HUES48 (cell line): ENCODE measurements at regions not wholly inside any gene's neighbourhood (a gene's known extent, or its start where the extent isn't known, plus 50 kb on each side); places are given as distances from the start of the nearest gene placed in this dataset.

Experiments used
- H3K27ac ChIP-seq: one replicate; pipeline ENCODE4 v1.7.0; 2013; ENCODE audit warnings: low read depth, low read length, inconsistent platforms
- H3K27me3 ChIP-seq: 2 replicates; pipeline ENCODE4 v1.6.1; 2013; ENCODE audit warnings: mild to moderate bottlenecking, low read length; ENCODE audit not compliant: control insufficient read depth, insufficient read depth
- H3K36me3 ChIP-seq: 2 replicates; pipeline ENCODE4 v1.6.1; 2013; ENCODE audit warnings: low read length; ENCODE audit not compliant: control insufficient read depth, insufficient read depth
- H3K4me1 ChIP-seq: 2 replicates; pipeline ENCODE4 v1.6.1; 2013; ENCODE audit warnings: mild to moderate bottlenecking, low read length; ENCODE audit not compliant: control insufficient read depth, insufficient read depth
- H3K4me3 ChIP-seq: 2 replicates; pipeline ENCODE4 v1.5.1; 2013; ENCODE audit warnings: mild to moderate bottlenecking, low read depth, low read length
- H3K9ac ChIP-seq: 2 replicates; pipeline ENCODE4 v1.6.1; 2013; ENCODE audit warnings: mild to moderate bottlenecking, low read depth, low read length, moderate library complexity
- H3K9me3 ChIP-seq: 2 replicates; pipeline ENCODE4 v1.6.1; 2013; ENCODE audit warnings: low read length; ENCODE audit not compliant: control insufficient read depth, insufficient read depth

DNA sequence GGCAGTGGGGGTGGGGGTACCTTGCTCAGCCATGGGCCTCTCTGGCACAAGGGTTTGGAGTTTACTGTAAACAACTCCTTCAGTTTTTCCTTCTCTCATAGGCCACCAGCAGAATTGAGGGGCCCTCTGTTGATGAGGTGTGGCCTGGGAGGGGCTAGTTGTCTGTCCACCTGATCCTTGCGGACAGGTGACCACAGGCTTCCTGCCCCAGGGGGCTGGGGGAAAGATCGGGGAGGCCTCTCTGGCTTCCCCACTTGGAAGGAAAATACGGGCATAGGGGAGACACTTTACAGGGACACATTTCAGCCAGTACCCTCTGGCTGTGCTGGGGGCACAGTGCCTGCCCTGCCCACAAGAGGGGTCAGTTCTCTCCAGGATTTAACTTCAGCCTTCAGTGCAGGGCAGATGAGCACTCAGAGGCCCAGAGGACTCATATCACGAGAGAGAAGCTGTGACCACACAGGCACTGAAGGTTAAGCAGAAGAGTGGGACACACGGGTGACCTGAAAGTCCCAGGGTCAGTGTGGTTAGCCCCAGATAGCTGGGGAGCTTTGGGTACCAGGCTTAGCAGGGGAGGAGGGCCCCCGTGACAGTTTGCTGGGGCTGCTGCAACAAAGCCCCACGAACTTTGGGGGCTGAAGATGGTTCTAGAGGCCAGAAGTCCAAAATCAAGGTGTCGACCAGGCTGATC lies 245.9 kb downstream of the SEC14L1 start:
- H3K9me3 ChIP-seq: no peaks in the 10 kb centered on the region
- H3K9ac ChIP-seq: no peak overlapping the region
- H3K4me3 ChIP-seq: no peak overlapping the region
- peaks cover 53% of the 10 kb centered on the region for H3K4me1 ChIP-seq
- no peak overlapping the region for H3K27ac ChIP-seq
- H3K36me3 ChIP-seq: no peaks in the 10 kb centered on the region
- no peaks in the 10 kb centered on the region for H3K27me3 ChIP-seq

GRCh38 chr17:77387891-77388290 lies 247.1 kb downstream of the SEC14L1 start:
- H3K27me3 ChIP-seq: no peaks in the 10 kb centered on the region
- H3K4me3 ChIP-seq: no peak overlapping the region
- H3K9ac ChIP-seq: no peak overlapping the region
- peaks cover 53% of the 10 kb centered on the region for H3K4me1 ChIP-seq
- H3K27ac ChIP-seq: no peak overlapping the region
- no peaks in the 10 kb centered on the region for H3K9me3 ChIP-seq
- no peaks in the 10 kb centered on the region for H3K36me3 ChIP-seq

DNA sequence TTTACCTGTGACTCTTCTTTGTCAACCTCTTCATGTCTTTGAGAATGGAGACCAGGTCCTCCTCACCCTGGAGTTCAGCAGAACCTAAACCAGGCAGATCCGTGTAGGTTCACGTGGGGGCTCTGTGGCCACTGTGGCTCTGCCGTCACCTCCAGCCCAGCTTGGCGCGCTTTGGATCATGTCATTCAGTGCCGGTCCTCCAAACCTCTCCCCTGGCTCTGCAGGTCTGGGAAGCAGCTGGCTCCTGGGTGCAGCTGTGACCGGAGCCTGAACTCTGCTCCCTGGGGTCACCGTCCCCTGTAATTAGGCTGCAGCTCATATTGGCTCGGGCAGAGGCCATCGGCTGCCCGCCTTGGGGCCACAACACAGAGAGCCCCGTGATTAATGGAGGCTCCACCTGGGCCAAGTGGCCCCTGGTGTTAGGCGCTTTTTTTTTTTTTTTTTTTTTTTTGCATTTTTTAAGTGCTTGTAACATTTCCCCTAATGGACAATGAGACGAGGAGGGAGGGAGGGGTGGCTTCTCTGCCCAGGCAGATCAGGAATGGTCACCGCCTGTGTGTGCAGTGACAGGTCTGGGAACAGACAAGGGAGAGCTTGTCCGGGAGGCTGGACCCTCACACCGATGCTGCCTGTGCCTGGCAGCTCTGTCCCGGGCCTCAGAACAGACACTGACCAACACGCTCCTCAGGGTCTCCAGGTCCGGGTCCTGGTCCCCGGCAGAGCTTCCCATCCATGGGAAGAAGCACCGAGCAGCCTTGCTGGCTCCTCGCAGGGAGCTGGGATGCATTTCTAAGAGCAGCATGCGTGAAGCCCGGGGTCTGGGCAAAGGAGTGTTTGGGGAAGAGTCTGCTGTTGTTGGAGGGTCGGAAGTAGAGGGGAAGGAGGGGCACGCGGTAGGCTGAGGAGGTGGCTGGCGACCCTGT lies 247.9 kb downstream of the SEC14L1 start:
- Histone ChIP-seq H3K27ac (peak overlapping the region; percentile 57), H3K4me1 (peaks cover 52% of the 10 kb centered on the region), H3K4me3 (no peak overlapping the region), H3K9me3 (no peaks in the 10 kb centered on the region), H3K27me3 (no peaks in the 10 kb centered on the region), H3K9ac (no peak overlapping the region), H3K36me3 (no peaks in the 10 kb centered on the region)

- Histone ChIP-seq H3K36me3 (no peaks in the 10 kb centered on the region), H3K4me3 (no peak overlapping the region), H3K4me1 (peaks cover 58% of the 10 kb centered on the region), H3K9me3 (no peaks in the 10 kb centered on the region), H3K27me3 (no peaks in the 10 kb centered on the region), H3K9ac (no peak overlapping the region), H3K27ac (peak overlapping the region; percentile 89)
Measured at GRCh38 chr17:77390870-77391269, 250.1 kb downstream of the SEC14L1 start.

DNA sequence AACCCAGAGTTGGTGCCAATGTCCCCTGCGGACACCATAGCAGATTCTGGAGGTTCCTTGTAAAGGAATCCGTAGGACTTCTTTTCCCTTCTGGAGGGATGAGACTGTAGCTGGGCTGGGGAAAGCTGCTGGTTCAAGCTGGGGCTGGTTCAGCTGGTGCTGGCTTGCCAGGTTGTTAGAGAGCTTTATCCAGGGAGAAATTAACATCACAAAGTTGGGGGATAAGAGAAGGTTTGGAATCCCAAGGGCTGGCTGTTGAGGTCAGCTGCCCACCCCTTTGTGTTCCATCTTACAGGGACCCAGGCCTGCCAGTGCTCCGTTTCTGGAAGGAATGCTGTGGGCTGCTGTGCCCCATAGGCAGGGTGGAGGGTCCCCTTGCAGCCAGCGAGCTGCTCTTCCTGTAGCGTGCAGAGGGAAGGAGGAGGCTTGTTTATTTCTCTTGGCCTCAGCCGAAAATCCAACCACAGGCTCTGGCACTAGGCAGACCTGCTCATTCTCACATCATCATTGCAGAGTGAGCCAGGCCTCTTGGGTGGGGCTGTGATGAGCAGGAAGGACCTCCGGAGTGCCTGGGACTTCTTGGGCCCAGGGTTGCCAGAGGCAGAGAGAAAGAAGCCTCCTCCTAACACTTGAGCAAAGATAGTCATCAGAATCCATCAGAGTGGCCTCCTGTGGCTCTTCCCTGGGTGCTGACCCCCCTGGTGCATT lies 251.1 kb downstream of the SEC14L1 start:
- peaks cover 53% of the 10 kb centered on the region for H3K4me1 ChIP-seq
- H3K9ac ChIP-seq: no peak overlapping the region
- H3K27me3 ChIP-seq: no peaks in the 10 kb centered on the region
- peak overlapping the region; percentile 89 for H3K27ac ChIP-seq
- peak overlapping the region; percentile 7; the same call in 1 of the 2 replicates for H3K4me3 ChIP-seq
- no peaks in the 10 kb centered on the region for H3K9me3 ChIP-seq
- H3K36me3 ChIP-seq: no peaks in the 10 kb centered on the region

DNA sequence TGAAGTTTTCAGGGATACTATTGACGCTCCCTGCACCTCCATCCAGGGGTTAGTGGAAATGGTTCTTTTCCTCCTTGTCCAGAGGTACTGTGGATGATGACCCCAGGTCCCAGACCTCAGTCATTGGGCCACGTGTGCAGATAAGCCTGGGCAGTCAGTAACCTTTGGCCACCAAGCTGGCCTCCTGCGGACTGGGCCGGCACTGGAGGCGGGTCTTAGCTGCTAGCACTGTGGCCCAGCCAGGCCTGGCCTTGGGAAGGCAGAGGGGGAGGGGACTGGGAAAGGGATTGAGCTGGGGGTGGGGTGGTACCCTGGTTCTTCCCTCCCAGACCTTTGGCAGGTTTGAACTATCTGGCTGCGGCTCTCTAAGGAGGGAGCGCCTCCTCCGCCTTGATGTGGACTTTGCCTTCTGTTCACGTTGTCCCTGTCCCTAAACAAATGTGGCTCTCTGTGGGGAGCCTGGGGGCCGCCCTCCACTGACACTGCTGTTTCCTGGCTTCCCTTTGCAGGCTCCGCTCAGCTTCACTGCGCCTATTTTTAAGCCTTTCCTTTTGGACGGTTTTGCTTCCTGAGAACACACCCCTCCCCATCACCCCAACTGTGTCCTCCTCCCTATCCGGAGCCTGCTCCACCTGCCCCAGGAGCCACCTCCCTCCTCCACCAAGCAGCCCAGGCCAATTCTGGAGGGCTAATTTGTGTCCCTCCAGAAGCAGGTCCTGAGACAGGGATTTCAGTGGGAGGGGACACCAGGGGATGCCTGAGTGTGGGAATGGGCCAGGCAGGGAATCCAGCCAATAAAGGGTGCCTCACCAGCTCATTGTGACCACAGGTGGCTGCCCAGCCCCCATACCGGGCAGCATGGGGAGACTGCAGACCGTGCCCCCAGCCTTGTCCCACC lies 251.9 kb downstream of the SEC14L1 start:
- H3K4me3 ChIP-seq: peak overlapping the region; percentile 24
- no peaks in the 10 kb centered on the region for H3K36me3 ChIP-seq
- peaks cover 50% of the 10 kb centered on the region for H3K4me1 ChIP-seq
- H3K27me3 ChIP-seq: no peaks in the 10 kb centered on the region
- H3K9me3 ChIP-seq: no peaks in the 10 kb centered on the region
- H3K9ac ChIP-seq: peak overlapping the region; percentile 0; the same call in 1 of the 2 replicates
- H3K27ac ChIP-seq: peak overlapping the region; percentile 89

DNA sequence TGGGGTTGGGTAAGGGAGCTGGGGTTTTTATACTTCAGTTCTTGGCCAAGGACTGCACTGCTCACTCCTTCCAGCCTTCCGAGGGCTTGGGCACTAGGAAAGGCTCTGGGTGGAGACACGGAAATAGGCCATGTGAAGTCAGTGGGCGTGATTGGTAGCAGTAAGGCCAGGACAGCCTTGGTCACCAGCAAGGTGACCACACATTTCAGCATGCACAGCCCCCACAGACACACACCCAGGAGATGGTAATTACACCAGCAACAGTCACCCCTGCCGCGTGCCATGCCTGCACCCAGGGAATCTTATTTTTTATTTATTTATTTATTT lies 252.5 kb downstream of the SEC14L1 start:
- H3K27ac ChIP-seq: peak overlapping the region; percentile 89
- H3K4me3 ChIP-seq: no peak overlapping the region
- no peaks in the 10 kb centered on the region for H3K27me3 ChIP-seq
- peaks cover 47% of the 10 kb centered on the region for H3K4me1 ChIP-seq
- 0 out of 2 replicates have a peak overlapping the region, but pooled peaks have one; percentile 0 for H3K9ac ChIP-seq
- no peaks in the 10 kb centered on the region for H3K36me3 ChIP-seq
- H3K9me3 ChIP-seq: no peaks in the 10 kb centered on the region

DNA sequence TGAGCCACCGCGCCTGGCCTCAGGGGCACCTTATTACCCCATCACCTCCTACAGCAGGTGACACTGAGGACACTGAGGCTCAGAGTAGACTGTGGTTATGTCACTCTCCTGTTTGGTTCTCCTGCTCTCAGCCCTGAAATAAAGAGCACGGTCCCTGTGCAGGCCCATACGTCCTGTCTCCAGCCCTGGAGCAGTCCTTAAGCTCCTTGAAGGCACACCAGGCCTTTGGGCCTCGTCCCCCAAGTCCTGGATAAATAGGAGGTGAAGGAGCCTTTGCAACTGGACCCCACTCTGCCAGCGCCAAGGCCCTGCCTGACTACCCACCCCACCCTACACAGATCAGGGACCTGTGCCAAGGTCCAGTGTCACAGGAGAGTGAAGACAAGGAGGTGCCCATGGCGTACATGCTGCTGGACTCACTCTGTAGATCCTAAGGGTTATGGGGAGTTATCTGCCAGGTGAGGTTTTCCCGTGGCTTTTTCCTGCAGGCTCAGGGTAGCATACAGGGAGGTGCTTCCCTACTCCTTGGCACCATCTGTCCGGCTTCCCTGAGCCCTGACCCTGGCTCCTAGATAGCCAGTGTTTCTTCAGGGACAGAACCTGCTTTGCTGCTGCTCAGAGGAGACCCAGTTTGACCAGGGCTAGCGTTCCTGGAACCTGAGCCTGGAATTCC lies 253.2 kb downstream of the SEC14L1 start:
- no peak overlapping the region for H3K4me3 ChIP-seq
- peak overlapping the region; percentile 18 for H3K27ac ChIP-seq
- no peaks in the 10 kb centered on the region for H3K36me3 ChIP-seq
- H3K9ac ChIP-seq: no peak overlapping the region
- peaks cover 39% of the 10 kb centered on the region for H3K4me1 ChIP-seq
- no peaks in the 10 kb centered on the region for H3K27me3 ChIP-seq
- no peaks in the 10 kb centered on the region for H3K9me3 ChIP-seq

GRCh38 chr17:77394540-77395295 lies 253.9 kb downstream of the SEC14L1 start:
- H3K36me3 ChIP-seq: no peaks in the 10 kb centered on the region
- no peaks in the 10 kb centered on the region for H3K27me3 ChIP-seq
- H3K9ac ChIP-seq: no peak overlapping the region
- H3K4me3 ChIP-seq: no peak overlapping the region
- peak overlapping the region; percentile 18 for H3K27ac ChIP-seq
- H3K4me1 ChIP-seq: peaks cover 34% of the 10 kb centered on the region
- H3K9me3 ChIP-seq: no peaks in the 10 kb centered on the region
